ENCODE measurements at regions not wholly inside any gene's neighbourhood (a gene's known extent, or its start where the extent isn't known, plus 50 kb on each side); places are given as distances from the start of the nearest gene placed in this dataset.
"Not testable (repeated sequence)": the region's sequence is repeated elsewhere in the genome, so short reads cannot be mapped to it uniquely, and the experiment has no call there.

GRCh38 chr2:89834306-89834705 lies 1142.8 kb downstream of the RPIA start:
- no peak for DNase-seq

- peak; percentile 21 for DNase-seq
Observed at GRCh38 chr2:89836326-89836725, 1144.9 kb downstream of the RPIA start.

DNA sequence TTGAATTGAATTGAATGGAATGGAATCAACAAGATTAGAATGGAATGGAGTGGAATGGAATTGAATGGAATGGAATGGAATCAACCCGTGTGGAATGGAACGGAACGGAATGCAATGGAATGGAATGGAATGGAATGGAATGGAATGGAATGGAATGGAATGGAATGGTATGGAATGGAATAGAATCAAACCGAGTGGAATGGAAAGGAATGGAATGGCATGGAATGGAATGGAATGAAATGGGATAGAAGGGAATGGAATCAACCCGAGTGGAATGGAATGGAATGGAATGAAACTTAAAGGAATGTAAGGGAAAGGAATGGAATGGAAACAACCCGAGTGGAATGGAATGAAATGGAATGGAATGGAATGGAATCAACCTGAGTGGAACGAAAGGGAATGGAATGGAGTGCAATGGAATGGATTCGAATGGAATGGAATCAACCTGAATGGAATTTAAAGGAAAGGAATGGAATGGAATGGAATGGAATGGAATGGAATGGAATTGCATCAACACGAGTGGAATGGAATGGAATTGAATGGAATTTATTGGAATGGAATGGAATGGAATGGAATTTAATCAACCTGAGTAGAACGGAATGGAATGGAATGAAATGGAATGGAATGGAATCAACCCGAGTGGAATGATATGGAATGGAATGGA lies 1146.6 kb downstream of the RPIA start:
- no peak for DNase-seq

- DNase-seq = not testable (repeated sequence)
Observed at GRCh38 chr2:89840175-89840574, 1148.7 kb downstream of the RPIA start.

DNA sequence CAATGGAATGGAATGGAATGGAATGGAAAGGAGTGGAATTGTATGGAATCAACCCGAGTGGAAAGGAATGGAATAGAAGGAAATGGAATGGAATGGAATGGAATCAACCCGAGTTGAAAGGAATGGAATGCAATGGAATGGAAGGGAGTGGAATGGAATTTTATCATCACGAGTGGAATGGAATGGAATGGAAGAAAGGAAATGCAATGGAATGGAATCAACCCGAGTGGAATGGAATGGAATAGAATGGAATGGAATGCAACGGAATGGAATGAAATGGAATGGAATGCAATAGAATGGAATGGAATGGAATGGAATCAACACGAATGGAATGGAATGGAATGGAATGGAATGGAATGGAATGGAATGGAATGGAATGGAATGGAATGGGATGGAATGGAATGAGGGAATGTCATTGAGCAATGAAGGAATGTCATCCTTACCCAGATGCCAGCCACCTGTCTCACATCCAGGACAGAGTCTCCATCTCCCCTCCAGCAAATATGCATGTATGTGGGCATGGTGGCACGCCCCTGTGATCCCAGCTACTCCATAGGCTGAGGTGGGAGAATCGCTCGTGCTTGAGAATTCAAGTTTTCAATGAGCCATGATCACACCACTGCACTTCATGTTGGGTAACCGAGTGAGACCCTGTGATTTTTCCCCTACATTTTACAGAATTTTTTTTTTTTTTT lies 1149.5 kb downstream of the RPIA start:
- DNase-seq = not testable (repeated sequence)

DNA sequence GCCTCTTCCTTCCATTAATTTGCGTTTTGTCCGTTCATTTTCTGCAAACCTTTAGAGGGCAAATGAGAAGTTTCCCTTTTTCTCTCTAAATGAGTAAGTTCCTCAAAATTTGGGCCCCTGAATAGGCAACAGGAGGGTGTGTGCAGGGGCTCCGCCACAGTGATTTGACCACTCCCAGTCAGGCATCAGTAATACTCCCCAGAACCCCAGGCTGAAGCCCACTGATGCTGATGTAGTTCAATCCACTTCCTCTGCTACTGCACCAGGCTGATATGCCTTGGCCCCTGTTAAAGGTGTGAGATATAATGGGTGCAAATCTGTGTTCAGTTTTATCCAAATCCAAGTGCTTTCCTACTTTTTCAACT lies 1150.0 kb downstream of the RPIA start:
- no peak for DNase-seq

DNA sequence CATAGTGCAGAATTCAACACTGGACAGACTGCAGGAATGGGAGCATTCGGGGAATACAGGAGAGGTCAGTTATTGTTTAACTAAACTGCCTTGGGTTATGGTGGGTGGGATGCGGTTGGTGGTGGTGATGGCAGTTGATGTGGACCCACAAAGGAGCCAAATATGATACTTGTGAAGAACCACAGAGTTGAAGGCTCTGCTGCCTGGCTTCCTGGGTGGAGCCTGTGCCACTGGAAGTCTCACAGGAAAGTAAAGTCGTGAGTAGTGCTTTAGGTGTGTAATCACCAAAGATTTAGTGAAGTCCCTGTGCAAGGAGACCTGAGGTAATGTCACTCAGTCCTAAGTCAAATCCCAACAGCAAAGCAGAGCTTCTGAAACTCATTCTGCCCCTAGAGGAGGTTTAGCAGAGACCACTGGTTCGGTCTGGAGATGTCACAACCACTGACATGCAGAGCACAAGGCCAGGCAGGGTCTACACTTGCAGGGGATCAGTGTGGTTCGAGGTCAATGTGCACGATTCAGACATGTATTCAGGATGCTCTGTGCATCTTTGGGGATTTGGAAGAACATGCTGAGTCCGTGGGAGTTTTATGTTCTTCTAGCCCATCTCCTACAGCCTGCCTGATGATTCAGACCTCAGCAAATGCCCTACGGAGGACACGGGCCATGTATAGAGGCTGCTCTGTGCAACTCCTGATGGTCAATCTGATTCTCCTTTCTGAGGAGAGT lies 1150.9 kb downstream of the RPIA start:
- no peak for DNase-seq

DNA sequence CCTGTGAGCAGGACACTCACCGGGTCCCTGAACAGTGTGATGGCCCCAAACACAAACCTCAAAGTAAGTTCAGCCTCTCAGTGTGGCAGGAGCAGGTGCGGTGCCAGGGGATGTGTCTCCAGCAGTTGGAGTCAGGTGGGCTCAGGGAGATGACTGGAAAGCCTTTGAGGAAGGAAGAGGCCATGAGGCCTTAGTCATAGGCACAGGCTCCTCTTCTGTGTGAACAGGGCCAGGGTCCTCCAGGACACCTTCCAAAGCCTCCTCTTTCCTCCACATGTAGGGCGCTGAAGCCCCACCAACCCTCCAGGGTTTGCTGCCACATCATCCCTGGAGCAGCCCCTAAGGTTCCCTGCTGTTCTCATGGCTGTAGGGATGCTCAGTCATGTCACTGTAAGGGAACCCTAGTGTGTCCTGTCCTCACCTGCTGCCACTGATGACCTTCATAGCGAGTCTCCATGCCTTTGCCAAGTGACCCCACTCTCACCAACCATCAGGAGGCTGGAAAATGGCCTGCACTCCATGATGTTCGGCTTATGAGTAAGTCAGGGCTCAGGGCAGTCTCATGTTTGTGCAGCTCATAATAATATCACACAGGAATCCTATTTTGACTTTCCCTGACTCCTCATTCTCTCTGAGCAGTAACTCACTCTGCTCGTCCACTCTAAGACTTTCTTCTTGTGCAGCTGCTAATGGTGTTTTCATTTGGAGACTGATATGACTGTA lies 1152.9 kb downstream of the RPIA start:
- DNase-seq = no peak

DNA sequence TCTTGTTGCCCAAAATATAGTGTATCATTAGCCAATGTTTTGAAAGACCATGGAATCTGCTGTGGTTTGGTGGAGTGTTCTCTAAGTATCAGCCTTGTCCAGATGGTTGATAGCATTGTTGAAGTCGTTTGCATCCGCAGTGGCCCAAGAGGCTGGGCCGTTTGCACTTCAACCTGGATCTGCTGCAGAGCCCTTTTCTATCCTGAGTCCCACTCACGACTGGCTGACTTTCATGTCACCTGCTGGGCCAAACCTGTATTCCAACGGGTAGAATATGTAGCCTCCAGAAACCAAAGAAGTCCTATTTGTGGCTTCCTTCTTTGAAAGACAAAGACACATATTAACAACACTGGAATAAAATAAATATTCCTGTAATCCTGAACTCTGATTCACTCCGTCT lies 1154.1 kb downstream of the RPIA start:
- no peak for DNase-seq

DNA sequence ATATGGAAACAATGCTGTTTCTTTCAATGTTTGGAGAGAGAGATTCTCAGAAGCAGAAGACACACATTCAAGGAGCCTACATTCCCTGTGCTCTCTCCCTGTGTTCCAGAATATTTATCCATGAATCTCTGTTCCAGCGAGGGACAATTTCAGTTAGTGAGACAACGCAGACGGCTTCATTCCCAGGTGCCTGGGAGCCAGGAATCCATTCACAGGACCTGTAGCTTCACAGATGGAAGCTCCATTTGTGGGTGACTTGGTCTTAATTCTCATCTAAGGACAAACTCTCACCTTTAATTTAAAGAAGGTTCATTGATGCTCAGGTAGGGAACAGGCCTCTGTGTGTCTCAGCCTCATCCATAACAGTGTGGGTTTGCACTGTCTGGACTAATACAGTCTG lies 1156.6 kb downstream of the RPIA start:
- DNase-seq = no peak

GRCh38 chr2:89848763-89849368 lies 1157.4 kb downstream of the RPIA start:
- no peak for DNase-seq

DNA sequence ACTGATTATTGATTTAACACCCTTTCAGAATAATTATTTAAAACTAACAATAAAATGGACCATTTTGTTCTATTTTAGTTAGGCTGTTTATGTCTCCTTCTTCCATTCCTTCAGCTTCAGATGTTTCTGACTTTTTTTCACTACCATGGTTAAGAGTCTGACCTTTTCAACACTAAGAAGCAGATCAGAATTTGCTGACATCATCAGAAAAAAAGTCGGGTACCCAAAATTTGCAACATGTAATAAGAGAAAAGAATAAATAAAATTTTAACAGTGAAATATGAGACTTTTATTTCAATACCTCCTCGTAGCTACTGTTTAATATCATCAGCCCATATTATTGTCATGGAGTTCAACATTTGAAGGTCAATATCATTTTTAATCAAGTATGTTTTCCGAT lies 1158.3 kb downstream of the RPIA start:
- no peak for DNase-seq

- DNase-seq = no peak
Observed at GRCh38 chr2:89850481-89850880, 1159.0 kb downstream of the RPIA start.

DNA sequence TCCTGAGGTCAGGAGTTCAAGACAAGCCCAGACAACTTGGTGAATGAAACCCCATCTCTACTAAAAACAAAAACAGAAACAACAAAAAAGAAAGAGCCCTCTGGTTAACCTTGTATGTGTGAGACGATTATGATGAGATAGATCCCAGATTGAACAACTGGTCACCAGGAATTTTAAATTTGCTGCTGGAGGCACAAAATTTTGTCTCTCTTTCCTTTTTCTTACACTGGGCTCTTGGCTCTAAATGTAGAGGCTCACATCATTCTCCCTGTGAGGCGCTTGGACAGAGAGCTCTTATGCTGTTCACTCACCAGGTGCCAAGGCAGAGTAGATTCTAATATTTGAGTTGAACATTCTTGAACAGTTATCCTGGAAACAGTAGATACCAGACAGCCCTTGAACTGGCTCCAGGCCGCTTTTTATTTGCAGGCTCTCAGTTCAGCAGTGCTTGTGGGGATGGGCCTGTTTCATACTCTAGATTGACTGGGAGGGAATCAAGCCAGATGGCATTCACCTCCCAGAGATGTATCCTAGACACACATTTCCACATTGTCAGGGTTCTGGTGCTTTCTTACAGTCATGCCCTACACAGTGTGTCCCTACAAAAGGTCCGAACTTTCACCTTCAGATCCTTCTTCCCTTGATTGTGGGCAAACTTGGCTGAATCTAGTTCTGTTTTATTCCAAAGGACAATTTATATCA lies 1159.6 kb downstream of the RPIA start:
- no peak for DNase-seq

- no peak for DNase-seq
Observed at GRCh38 chr2:89851583-89851905, 1160.1 kb downstream of the RPIA start.

DNA sequence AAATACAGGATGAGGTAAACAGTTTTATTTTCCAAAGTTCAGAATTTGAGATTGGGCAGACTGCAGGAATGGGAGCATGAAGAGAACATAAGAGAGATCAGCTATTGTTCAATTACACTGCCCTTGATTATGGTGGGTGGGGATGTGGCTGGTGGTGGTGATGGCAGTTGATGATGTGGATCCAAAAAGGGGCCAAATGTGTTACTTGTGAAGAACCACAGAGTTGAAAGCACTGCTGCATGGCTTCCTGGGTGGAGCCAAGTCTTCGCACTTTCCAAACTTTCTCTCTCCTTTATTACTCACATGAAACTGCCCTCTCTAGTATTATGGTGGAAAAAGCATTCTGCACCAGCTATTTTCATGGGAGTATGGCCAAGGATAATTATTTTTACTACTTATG lies 1162.0 kb downstream of the RPIA start:
- not testable (repeated sequence) for DNase-seq

DNA sequence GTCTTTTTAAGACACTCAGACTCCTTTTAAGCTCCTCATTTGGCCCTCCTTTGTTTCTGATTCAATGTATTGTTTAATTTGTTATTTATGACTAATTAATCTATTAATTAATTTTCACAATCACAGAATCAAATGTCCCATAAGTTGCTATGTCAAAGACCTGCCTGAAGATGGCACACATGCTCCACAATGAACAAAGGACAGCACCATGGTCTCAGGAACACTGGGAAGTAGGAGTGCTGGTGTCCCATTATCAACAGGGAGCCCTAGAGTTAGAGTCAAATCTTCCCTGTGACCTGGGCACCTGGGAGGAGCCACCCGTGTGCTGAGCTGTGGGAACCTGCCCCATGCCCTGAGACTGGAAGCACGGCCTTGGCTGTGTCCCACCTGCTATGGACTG lies 1164.3 kb downstream of the RPIA start:
- not testable (repeated sequence) for DNase-seq

DNA sequence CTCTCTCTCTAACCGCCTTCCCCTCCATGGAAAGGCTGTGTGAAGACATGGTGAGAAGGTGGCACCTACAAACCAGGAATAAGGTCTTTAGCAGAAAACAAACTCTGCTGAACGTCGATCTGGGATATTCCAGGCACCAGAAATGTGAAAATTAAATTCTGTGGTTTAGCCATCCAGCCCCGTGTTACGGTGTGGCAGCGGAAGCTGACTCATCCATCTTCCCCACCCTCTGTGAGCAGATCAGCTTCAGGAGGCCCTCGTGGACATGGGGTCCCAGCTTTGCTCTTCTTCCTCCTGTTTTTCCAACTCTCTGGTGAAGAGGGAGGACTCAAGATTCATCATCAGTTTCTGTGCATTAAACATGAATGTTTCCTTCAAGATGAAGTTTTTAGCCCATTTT lies 1164.8 kb downstream of the RPIA start:
- DNase-seq = not testable (repeated sequence)

DNA sequence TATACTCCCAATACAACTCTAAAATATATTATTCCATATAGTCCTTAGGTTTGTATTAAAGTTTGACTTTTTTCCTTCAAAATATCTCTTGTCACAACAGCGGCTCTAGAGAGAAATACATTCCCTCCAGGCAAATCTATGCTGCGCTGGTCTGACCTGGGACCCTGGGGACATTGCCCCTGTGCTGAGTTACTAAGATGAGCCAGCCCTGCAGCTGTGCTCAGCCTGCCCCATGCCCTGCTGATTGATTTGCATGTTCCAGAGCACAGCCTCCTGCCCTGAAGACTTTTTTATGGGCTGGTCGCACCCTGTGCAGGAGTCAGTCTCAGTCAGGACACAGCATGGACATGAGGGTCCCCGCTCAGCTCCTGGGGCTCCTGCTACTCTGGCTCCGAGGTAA lies 1170.7 kb downstream of the RPIA start:
- not testable (repeated sequence) for DNase-seq

- DNase-seq = not testable (repeated sequence)
Observed at GRCh38 chr2:89863209-89863608, 1171.7 kb downstream of the RPIA start.

DNA sequence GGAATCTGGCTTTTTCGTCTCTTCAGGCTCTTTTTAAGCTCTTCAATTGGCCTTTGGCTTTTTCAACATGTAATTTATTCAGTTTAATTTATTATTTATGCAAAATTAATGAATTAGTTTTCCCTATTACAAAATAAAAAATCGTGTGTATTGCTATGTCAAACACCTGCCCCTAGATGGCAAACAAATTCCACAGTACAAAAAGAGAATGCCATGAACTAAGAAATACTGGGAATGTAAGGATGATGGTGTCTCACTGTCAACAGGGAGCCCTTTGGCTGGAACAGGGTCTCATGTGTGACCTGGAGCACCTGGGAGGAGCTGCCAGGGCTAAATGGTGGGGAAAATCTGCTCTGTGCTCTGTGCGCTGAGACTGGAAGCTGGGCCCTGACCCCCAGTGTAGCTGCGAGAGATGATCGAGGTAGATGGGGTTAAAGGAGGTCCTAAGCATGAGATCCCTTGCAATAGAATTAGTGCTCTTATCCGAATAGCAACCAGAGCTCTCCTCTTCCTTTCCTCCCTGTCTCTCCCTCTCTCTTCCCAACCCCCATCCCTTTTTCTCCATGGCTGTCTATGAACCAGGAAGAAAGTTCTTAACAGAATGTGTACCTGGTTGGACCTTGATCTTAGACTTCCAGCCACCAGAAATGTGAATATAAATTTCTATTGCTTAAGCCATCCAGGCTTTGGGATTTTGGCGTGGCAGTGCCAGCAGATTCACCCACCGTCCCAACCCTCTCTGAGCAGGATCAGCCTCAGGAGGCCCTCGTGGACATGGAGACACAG lies 1183.5 kb downstream of the RPIA start:
- DNase-seq = not testable (repeated sequence)

Data from fibroblast of skin of scalp (primary cell).